SU-DHL-6 (cell line): ENCODE measurements at regions not wholly inside any gene's neighbourhood (a gene's known extent, or its start where the extent isn't known, plus 50 kb on each side); places are given as distances from the start of the nearest gene placed in this dataset.

Source experiments
- H2AFZ ChIP-seq: fragments of 200-600 bp; sonication (generic); 2 replicates; pipeline ENCODE4 v1.6.1; 2014; ENCODE audit warnings: low read depth, mild to moderate bottlenecking, moderate library complexity, mixed read lengths, antibody characterized with exemption, low read length; ENCODE audit not compliant: severe bottlenecking
- H3F3A ChIP-seq: fragments of 200-600 bp; shearing (Covaris generic); 2 replicates; pipeline ENCODE4 v1.6.0; 2016; ENCODE audit warnings: antibody characterized with exemption, mild to moderate bottlenecking; ENCODE audit not compliant: insufficient read depth
- H3K27ac ChIP-seq: fragments of 200-600 bp; sonication (generic); 2 replicates; pipeline ENCODE4 v1.5.1; 2016; ENCODE audit warnings: low read depth, mild to moderate bottlenecking, low read length, moderate library complexity, mixed read lengths
- H3K27me3 ChIP-seq: fragments of 200-600 bp; sonication (generic), shearing (Covaris generic); 2 replicates; pipeline ENCODE4 v1.6.0; 2014; ENCODE audit warnings: mild to moderate bottlenecking, low read length
- H3K36me3 ChIP-seq: fragments of 200-600 bp; sonication (generic); 2 replicates; pipeline ENCODE4 v1.6.1; 2014; ENCODE audit warnings: mild to moderate bottlenecking, low read length, mixed read lengths
- H3K4me2 ChIP-seq: fragments of 300-600, 200-600 bp; shearing (Covaris generic), sonication (generic); 2 replicates; pipeline ENCODE4 v1.6.0; 2014; ENCODE audit warnings: low read length, low read depth, mild to moderate bottlenecking; ENCODE audit not compliant: poor library complexity, severe bottlenecking
- H3K4me3 ChIP-seq: fragments of 200-600 bp; sonication (generic); 2 replicates; pipeline ENCODE4 v1.5.1; 2014; ENCODE audit warnings: antibody characterized with exemption, low read length, mild to moderate bottlenecking, mixed read lengths; ENCODE audit not compliant: insufficient read depth, poor library complexity, severe bottlenecking
- H3K79me2 ChIP-seq: fragments of 200-600 bp; sonication (generic); 2 replicates; pipeline ENCODE4 v1.6.1; 2014; ENCODE audit warnings: mild to moderate bottlenecking, low read length, moderate library complexity; ENCODE audit not compliant: insufficient read depth
- H3K9ac ChIP-seq: fragments of 200-600 bp; sonication (generic); 2 replicates; pipeline ENCODE4 v1.7.0; 2014; ENCODE audit warnings: mild to moderate bottlenecking, low read length
- H3K9me2 ChIP-seq: fragments of 200-600 bp; sonication (generic); replicated peaks from 2 replicates; pipeline ENCODE4 v1.6.1; 2014; ENCODE audit warnings: low read length; ENCODE audit not compliant: insufficient read depth
- H3K9me3 ChIP-seq: fragments of 200-600 bp; sonication (generic); 2 replicates; pipeline ENCODE4 v1.6.1; 2014; ENCODE audit warnings: low read length, mixed read lengths; ENCODE audit not compliant: insufficient read depth
- H4K20me1 ChIP-seq: fragments of 200-600 bp; sonication (generic); 2 replicates; pipeline ENCODE4 v1.6.1; 2014; ENCODE audit warnings: low read depth, mild to moderate bottlenecking, antibody characterized with exemption, low read length, moderate library complexity, mixed read lengths
- EZH2phosphoT487 ChIP-seq: fragments of 200-600 bp; sonication (generic), shearing (Covaris generic); conservative IDR thresholded peaks from 2 replicates; pipeline ENCODE4 v1.6.1; 2018; ENCODE audit warnings: mild to moderate bottlenecking, antibody characterized with exemption, low read length, moderate library complexity, mixed read lengths
- TF ChIP-seq, protein P1 (sequence below): fragments of 200-600 bp; sonication (generic); IDR thresholded peaks from one replicate; pipeline ENCODE4 v1.5.1; 2017; ENCODE audit warnings: antibody characterized with exemption, mild to moderate bottlenecking, low read length, moderate library complexity; ENCODE audit not compliant: insufficient read depth, poor library complexity, severe bottlenecking

DNA sequence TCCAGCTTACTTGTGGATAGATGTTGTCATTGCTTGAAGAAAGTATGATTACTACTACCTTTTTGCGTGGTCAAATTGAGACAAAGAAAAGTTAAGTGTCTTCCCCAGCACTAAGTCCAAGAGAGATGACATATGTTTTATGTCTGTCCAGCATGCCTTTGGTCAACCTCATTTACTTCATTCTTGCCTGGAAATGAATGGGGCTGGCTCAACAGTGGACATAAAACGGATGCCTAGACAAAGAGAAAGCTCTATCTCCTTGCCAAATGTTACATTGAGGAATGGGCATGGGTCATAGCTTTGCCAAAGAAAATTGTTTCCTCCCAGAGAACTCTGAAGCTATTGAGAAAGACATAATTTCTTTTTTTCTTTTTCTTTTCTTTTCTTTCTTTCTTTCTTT is 82.4 kb upstream of the PLPPR4 start:
- TF ChIP-seq, protein P1, sequence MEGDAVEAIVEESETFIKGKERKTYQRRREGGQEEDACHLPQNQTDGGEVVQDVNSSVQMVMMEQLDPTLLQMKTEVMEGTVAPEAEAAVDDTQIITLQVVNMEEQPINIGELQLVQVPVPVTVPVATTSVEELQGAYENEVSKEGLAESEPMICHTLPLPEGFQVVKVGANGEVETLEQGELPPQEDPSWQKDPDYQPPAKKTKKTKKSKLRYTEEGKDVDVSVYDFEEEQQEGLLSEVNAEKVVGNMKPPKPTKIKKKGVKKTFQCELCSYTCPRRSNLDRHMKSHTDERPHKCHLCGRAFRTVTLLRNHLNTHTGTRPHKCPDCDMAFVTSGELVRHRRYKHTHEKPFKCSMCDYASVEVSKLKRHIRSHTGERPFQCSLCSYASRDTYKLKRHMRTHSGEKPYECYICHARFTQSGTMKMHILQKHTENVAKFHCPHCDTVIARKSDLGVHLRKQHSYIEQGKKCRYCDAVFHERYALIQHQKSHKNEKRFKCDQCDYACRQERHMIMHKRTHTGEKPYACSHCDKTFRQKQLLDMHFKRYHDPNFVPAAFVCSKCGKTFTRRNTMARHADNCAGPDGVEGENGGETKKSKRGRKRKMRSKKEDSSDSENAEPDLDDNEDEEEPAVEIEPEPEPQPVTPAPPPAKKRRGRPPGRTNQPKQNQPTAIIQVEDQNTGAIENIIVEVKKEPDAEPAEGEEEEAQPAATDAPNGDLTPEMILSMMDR, result no peak
- TF ChIP-seq EZH2phosphoT487, result no peak

DNA sequence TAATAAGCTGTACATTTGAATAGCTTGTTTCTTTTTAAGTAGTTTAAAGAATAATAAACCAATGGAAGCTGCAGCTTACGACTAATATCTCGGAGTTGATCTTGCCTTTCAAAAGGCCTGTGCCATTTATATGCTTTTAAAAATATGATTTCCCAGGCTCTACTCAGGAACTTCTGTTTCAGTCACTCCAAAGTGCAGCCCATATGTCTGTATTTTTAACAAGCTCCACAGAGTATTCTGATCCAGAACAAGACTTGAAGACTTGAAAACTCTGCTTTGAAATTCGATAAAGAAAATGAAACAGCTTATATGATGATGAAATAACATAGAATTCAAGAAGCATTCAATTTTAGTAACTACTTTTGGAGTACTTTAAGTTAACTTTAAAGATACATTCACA is 79.1 kb upstream of the PLPPR4 start:
- Histone ChIP-seq H3K27me3 (no peaks in the 10 kb centered on the region), H3K4me3 (no peak overlapping the region), H3K27ac (no peak overlapping the region), H4K20me1 (no peaks in the 10 kb centered on the region), H3K79me2 (no peaks in the 10 kb centered on the region), H3K9me2 (no peaks in the 10 kb centered on the region), H3K9ac (no peak overlapping the region), H3K9me3 (no peaks in the 10 kb centered on the region), H3K4me2 (no peak overlapping the region), H2AFZ (no peak overlapping the region), H3F3A (no peaks in the 10 kb centered on the region), H3K36me3 (no peaks in the 10 kb centered on the region)
- no peak for TF ChIP-seq EZH2phosphoT487
- TF ChIP-seq, protein P1, result no peak

More for the DNA sequence above, 82.4 kb upstream of the PLPPR4 start:
- Histone ChIP-seq H3K79me2 (no peaks in the 10 kb centered on the region), H2AFZ (no peak overlapping the region), H3K9me2 (no peaks in the 10 kb centered on the region), H3K4me2 (no peak overlapping the region), H3K4me3 (no peak overlapping the region), H3K27ac (no peak overlapping the region), H3K36me3 (no peaks in the 10 kb centered on the region), H3K9ac (no peak overlapping the region), H3F3A (no peaks in the 10 kb centered on the region), H3K27me3 (no peaks in the 10 kb centered on the region), H4K20me1 (no peaks in the 10 kb centered on the region), H3K9me3 (no peaks in the 10 kb centered on the region)

DNA sequence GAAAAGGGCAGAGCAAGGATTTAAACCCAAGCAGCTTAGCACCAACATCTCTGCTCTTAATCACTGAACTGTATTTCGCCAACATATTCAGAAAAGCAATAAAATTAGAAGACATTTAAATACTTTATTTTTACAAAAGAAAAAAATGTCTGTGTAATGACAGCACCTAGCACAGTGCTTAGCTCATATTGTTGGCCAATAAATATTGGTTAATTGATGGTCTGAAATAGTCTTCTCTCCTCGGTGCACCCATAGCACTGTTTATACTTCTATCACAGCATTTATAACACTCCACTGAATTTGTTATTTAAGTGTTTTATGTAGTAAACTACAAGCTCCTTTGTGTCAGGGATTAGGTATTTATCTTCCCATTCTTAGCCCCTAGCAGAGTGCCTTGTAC is 70.9 kb upstream of the PLPPR4 start:
- Histone ChIP-seq H3K9me3 (no peaks in the 10 kb centered on the region), H3K36me3 (no peaks in the 10 kb centered on the region), H3F3A (no peaks in the 10 kb centered on the region), H3K4me2 (no peak overlapping the region), H3K9ac (no peak overlapping the region), H3K27me3 (no peaks in the 10 kb centered on the region), H4K20me1 (no peaks in the 10 kb centered on the region), H3K4me3 (no peak overlapping the region), H3K79me2 (no peaks in the 10 kb centered on the region), H3K27ac (no peak overlapping the region), H2AFZ (no peak overlapping the region), H3K9me2 (no peaks in the 10 kb centered on the region)
- TF ChIP-seq, protein P1, result no peak
- no peak for TF ChIP-seq EZH2phosphoT487

DNA sequence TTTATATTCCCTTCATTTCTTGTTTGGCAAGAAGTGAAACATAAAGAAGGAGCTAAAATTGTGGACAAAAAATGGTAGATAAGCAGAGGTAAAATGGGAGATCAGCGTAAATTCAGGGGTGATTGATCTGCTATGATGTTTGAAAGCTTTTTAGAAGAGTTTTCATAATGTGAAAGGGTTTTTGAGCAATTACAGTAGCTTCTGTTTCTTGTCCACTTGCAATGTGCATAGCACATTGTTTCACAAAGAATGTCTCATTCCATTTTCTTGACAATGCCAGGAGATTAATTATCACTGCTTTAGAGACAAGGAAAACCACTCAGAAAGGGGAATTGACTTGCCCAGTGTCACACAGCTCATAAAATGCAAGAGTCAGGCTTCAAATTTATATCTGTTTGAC is 65.9 kb upstream of the PLPPR4 start:
- H3K4me2 ChIP-seq, result no peak overlapping the region
- no peaks in the 10 kb centered on the region for H3F3A ChIP-seq
- H3K36me3 ChIP-seq, result no peaks in the 10 kb centered on the region
- H3K9me2 ChIP-seq, result no peaks in the 10 kb centered on the region
- no peaks in the 10 kb centered on the region for H3K27me3 ChIP-seq
- no peak overlapping the region for H3K4me3 ChIP-seq
- no peaks in the 10 kb centered on the region for H4K20me1 ChIP-seq
- H3K27ac ChIP-seq, result no peak overlapping the region
- TF ChIP-seq, protein P1, result no peak
- no peak for TF ChIP-seq EZH2phosphoT487
- no peaks in the 10 kb centered on the region for H3K9me3 ChIP-seq
- H3K9ac ChIP-seq, result no peak overlapping the region
- no peaks in the 10 kb centered on the region for H3K79me2 ChIP-seq
- H2AFZ ChIP-seq, result no peak overlapping the region
